ENCODE measurements at regions not wholly inside any gene's neighbourhood (a gene's known extent, or its start where the extent isn't known, plus 50 kb on each side); places are given as distances from the start of the nearest gene placed in this dataset.

DNA sequence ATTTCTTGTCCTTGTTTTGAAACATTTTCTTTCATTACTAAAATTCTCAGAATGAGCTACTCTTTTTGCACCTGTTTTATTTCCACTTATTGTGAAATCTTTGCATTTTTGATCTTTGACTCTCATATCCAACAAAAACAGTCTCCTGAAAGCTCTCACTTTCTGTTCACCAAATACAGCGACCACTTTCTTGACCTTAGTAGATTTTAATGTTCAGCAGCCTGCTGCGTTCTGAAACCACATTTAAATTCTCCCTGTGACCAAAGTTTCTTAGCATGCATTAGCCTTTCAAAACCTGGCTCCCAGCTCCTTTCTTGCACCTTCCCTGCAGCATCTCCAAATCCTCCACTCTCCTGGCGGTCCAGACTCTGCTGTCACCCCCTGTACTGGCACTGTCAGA, 404.4 kb upstream of the PDE3A start:
- no peak for DNase-seq

DNA sequence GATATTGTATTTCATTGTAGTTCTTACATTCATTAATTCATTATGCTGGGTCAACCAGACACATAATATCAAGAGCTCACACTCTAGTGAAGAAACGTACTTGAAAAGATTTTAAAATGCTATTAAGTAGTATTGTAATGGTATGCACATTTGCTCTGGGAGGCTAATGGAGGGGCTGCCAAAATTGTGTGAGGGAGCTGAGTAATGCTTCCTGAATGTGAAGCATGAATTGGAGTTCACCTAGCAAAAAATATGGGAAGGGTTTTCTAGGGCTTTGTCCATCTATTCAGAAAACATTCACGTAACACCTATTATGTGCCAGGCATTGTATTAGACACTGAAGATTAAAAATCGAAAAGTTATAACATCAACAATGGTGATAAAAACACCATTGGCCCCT, 403.8 kb upstream of the PDE3A start:
- no peak for DNase-seq

DNA sequence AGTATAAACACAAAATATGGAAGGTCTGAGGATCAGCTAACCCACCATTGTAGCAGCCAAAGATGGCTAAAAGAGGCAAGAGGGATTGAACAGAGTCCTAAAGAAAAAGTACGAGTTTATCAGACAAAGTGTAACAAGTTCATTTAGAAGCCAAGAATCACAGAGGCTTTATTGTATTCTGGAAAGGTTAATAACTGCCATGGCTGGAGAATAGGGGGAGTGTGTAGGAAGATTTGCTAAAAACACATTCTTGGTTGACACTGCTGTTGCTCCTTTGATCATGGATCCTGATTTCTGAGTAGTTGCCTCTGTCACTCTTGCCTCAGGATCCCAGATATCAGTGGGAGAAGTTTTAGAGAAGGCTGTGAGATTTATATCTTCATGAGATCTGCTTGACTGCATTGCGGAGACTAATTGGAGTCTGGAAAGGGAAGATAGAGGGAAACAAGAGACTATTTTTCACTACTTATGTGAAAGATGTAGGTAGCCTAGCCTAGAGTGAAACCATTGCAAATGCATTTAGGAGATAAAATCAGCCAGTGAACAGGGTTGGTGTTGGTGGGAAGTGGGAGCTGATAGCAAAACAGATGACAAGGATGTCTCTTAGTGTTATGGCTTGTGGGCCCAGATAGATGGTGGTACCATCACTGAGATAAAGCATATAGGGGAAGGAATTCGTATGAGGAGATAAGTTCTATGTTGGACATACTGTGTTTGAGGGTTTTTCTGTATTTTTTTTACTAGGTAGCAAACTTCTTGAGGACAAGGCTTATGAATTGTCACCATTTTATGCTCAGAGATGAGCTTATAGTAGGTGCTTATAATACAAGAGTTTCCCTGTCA, 402.9 kb upstream of the PDE3A start:
- no peak for DNase-seq

DNA sequence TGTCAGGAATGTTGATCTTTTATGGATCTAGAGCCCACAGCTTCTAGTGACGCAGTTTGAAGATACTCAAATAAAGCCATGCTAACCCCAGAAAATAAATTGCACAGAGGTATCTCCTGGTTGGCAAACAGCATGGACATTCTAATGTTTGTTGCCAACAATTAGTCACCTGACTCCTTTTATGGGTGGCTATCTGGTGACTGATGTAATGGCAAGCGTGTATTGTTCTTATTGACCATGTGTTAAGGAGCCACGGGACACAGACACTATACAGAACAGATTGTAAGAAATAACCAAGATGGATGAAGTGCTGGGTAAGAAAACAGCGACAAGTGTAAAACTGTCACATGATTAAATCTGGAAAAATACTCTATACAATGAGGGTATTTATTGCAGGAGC, 401.3 kb upstream of the PDE3A start:
- DNase-seq, result no peak

DNA sequence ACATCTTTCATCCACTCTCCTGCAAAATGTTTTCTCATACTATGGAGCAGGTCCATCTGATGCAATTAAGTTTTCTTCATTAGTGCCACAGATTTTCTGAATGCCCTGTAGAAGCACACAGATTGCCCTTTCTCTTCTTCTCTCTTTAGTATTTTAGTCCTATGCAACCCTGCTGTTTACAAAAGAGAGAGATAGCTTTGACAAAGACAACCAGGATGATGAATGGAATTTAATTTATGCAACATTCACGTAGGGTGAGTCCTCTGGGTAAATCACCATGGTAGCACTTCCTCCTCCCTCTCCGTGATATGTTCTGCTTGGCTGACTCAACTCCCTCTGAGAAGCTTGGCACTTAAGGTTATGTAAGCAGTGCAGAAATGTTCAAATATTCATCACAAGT, 400.9 kb upstream of the PDE3A start:
- DNase-seq, result no peak

DNA sequence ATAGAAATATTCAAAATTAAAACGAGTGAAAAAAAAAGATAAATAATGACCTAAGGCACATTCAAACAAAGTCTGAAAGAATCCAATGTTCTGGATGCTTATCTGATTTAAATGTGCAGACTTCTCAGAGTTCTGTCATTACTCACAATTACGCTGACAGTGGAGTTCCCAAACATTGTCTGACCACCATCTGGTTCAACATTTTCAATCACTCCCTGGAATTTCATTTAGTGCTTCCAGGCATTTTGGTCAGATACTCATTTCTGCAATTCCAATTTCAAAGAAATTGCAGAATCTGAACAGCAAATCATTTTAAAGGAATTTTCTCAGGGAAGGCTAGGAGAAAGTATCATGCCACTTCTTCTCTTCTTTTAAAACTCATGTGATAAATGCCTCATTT, 398.2 kb upstream of the PDE3A start:
- DNase-seq, result no peak

DNA sequence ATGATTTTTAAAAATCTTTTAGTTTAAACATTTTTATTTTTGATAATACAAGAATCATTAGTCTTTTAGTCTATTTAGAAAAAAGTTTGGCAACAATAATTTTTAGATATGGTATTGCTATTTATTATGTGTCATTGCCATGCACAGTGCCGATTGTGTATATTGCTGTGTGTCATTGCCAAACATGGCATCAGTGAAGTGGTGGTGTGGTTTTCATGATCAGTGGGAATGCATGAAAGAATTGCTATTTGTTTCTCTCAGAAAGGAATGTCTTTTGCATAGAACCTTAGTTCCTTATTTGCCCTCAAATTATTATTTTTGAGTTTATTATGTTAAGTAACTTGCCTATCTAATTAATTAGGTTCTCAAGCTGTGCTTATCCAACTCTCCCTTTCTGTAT, 397.5 kb upstream of the PDE3A start:
- DNase-seq, result no peak

DNA sequence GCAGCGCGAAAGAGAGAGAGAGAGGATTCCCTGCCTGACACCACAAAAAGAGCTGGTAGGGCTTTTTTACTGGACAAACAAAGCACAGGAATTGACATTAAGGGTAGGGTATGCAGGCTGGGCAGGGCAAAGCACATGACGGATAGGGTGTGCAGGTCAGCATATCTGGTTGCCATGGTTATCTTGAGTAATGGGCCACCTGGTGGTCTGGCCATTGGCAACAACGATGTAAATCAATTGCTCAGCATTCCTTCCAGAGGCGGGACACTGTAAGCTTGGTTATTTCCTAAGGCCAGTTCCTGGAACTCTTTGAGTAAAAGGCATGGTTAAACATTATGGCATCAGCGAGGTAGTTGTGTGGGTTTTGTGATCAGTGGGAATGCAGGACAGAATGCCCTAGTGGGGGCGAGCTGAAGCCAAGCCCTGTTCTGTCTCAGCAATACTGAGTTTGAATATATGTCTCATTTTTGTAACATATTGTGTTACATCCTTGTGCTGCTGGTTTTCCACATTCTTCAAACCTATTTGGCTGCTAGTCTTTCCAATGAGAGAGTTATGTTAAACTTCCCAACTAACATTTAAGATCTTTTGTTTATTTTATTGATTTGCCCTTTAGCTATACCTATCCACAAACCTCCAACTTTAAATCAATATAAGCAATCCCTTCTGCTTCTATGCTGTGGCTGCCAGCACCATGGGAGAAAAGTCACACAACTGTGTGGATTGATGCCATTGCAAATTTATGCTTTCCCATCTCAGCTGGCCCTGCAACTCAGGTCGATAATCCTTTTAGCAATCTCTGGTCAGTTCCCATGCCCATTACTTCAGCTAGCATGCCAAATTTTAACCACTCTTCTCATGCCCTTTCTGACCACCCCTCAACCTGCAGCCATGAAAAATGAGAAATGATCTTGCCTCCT, 396.7 kb upstream of the PDE3A start:
- DNase-seq, result no peak

DNA sequence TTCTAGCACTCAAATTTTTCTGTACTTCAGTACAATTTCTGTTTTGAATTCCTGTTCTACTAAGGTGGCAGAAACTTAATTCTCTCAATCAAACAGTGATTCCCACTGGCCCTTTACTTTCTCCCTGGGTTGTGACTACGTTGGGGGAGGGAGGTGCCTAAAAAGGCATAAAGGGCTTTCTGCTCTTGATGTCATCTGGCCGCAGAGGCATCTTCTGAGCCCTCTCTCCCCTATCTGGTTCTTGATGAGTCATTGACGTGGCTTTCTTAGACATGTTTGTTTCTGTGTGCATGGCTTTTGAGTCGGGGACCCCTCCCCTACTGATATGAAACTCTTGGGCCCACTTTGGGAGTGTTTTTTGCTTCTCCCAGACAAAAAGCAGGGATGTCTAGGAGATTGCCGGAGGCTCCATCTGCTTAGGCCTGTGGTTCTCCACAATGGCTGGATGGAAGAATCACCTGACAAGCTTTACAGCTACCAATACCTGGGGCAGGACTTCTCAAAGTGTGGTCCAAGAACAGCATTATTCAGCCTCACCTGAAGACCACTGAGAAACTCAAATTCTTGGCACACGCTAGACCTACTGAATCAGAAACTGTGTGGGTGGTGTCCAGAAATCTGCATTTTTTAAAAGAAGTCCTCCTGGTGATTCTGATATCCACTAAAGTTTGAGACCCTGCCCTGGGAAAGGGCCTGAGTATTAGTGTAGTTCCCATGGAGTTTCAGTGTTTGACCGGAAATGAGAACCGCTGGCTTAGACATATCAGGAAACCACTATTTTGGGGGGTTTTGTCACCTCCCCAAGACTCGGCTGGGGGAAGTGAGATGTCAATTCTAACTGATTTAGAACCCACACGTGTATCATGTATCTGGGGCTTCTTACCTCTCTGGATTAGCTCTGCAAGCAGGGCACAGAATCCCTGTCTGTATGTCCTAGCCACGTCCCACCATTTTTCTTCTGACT, 395.7 kb upstream of the PDE3A start:
- no peak for DNase-seq

DNA sequence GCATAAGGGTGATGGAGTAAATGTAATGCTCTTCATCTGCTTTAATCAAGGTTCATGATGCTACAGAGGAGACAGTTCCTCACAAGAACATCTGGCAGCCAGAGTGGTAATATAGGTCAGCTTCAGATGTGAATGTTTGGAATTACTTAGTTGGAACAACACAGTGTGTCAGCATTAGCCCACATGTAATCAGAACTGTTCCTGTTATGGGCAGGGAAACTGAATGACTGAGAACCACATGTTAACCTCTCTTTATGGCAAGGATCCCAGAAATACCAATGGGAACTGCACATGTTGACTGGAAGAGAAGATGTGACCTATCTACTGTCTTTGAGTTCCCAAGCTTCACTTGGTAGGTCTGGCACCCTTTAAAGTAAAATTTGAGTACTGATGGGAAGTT, 390.1 kb upstream of the PDE3A start:
- no peak for DNase-seq

DNA sequence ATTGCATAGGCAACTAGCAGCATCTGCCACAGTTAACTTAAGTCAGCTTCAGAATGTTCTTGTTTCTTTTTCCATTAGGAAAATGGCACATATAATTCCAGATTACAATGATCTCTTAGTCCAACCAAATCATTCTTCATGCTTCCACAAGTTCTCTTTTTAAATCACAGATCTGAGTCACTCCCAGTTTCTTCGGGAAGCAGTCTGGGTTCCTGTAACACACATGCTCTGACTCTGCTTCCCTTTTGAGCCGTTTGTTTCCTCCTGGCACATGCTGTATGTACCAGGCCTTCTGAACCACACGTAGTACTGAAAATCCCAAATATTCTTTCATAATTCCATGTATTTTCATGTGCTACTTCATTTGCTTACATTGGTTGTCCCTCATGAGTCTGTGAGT, 388.8 kb upstream of the PDE3A start:
- no peak for DNase-seq

DNA sequence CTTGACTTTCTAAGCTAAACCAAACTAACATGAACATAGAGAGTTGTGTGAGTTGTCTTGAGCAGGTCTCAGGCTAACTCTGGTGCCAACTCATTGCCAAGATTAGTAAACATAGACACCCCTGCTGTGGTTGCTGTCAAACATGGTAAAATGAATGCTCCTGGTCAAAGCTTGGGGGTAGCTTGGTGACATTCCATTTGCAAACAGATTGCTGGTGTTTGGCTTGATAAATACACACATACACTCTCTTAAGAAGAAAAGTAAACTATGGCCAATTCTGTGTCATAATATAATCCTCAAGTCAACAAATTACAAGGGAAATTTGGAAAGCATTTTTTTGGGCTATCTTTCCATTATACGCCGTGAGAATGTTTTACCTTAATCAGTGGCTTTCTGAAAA, 386.4 kb upstream of the PDE3A start:
- DNase-seq, result no peak

DNA sequence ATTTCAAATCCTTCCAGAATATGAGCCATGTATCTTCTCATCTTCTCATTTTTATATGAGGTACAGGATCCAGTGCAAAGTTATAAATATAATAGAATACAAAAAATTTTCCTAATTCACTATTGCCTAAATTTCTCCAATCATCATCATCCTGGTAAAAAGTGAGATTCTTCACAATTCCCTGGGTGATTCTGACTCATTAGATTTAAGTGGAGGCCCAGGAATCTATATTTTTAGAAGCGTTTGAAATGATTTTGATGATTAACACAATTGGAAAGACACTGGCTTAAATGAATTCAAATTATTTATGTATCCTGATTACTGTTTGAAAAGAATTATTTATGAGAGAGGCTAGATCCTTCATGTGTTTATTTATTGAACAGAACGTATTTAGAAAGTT, 380.3 kb upstream of the PDE3A start:
- no peak for DNase-seq

DNA sequence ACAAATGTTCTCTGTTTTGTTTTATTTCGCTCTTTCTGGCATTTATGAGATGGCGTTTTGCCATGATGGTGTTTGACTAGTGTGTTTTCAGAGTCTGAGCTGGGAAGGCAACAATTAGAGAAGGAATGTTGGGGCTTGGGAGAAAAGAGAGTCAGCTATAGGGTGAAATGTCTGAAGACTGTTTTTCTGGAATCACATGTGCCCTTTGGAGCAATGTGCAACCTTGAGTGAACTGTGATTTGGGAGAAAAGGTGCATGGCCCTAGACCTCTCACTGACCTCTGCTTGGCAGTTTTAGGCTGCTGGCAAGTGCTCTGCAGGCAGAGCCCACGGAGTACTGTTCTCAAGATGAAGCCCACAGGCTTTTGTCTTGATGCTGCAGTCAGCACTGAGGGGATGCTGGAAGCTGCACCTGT, 379.9 kb upstream of the PDE3A start:
- DNase-seq, result no peak

DNA sequence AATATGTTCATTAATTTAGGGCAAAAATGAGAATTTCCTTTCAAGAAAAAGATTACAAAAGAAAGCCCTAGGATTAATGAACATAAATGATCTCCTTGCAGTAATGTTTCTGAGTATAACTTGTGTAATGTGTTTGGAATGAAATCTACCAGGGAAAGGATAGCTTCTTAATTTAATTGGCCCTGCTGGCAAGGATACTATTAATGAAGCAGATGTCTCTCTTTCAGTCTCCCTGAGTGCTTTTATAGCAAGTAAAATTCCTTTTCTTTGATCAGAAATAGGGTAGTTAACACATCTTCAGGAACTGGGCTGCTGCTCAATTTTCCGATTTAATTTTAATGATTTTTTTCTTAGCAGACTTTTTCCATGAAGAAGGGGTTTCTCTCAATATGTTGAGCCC, 379.4 kb upstream of the PDE3A start:
- DNase-seq, result no peak

DNA sequence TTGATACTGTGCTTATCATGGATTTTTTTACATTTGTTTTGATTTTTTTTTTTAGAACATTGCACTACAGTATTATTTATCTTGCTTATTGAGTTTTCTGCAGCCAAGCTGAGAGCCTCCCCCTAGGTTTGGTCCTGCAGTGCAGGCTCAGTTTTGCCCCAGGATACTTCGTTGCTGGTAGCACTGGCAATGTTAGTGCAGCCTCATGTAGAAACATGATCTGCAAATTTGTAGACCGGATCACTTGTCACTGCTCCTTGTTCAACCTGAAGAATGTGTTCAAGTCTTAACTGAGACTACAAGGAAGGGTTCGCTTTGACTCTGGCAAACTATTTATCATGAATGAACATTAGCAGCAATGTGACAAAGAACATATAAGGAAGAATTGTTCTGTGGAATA, 377.2 kb upstream of the PDE3A start:
- no peak for DNase-seq

DNA sequence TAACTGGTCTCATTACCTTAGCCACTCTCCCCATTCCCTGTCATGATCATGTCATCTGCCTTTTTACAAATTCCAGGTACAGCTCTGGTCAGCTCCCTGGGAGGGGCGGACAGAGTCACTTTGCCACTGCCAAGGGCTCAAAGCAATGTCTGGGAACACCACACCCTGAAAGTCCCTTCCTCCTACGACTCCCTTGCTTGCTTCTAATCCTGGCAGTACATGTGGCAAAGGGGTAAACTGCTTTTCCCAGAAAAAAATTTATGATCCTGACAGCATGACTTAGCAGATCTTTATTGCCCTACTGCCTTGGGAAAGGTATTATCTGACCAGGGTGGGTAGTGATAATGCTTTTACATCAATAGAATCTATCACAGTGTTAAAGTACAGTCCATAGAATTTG, 376.0 kb upstream of the PDE3A start:
- DNase-seq, result no peak

DNA sequence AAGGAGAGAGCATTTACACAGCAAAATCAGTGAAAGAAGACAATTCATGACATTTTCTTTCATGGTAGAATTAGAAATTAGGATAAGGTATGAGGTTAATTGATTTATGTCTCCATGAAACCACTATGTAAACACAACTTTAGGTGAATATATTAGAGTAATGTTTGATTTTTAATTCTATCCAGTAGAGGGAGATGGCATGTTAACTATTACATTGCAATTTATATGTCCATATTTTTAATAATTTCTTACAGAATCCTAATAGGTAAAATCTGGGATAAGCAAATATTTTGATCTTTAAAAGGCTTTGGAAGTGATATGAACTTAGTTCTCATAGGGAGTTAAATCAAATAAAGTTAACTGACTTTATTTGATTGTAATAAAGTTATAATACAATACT, 373.4 kb upstream of the PDE3A start:
- DNase-seq, result no peak

DNA sequence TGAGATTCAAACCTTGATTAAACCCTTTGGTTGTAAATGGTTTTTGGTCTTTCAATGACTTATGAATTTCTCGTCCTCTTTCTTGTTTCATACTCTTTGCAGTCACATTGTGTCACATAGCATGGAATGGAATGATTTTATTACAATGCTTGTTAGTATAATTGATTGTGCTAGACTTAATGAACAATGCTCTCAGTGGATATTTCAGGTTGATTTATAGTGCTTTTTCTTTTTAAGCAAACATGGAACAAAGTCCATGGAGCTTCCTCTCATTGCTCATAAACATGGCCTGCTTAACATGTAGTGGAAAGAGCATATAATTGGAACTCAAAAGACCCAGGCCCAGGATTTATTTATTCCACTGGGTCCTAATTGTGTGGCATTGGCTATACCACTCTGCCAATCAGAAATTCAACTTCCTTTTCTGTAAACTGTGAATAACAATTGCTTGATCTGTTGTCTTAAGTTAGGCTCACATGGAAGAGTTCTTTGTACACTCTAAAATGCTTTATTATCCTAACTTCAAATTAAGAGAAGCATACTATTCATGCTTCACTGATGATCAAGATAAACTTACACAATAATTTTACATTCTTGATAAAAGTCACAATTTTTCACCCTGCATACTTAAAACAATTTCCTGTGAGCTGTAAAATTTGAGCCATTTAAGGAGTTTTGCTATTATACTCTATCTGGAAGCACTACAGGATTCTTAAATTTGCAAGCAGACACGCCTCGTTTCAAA, 370.5 kb upstream of the PDE3A start:
- no peak for DNase-seq

DNA sequence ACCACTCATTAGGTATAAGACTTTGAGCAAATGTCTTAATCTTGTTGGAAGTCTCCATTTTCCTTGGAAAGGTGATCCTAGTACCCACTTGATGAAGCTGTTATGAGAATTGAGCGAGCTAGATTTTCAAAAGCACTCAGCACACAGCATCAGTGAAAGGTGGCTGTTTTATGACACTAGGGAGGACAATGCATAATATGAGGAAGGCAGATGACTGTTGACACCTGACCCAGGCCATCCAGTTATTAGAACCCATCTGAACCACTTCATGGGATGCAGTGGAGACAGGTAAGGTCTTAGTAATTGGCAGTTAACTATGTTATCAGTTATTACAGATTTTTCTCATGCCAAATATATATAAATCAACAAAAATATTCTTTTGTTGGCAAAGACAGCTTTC, 369.9 kb upstream of the PDE3A start:
- no peak for DNase-seq

DNA sequence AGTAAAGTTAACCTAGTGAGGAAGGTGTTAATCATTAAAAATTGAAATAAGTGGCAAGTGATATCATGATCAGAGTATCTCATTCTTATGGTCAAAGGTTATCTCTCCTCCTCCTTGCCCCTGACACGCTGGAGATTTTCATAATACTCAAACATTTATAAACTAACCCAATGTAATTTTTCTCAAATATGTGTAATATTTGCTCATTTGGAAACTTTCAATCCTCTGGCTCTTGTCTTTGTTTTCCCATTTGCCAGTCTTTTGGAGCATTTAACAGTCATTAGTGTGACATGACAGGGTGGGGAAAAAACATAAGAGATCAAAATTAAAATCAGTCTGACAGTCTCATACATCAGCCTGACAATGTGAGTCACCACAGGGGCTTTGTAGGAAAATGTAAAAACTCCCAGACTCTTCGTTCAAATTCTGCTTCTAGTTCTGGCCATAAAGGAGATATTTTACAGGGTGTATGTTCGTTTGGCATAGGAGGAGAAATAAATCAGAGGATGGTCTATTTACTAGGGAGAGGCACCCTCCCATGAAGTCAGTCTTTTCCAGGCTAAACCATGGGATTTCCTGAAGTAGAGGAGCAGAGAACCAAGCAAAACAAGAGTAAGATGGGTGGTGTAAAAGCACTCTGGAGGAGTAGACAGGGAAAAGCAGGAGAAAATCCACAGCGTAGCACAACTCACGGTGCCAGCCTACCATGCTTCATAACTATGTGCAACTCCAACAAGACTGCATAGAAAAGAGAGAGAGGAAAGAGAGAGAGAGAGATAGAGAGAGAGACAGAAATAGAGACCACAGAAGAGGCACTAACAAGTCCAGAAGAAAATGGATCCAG, 369.2 kb upstream of the PDE3A start:
- no peak for DNase-seq

DNA sequence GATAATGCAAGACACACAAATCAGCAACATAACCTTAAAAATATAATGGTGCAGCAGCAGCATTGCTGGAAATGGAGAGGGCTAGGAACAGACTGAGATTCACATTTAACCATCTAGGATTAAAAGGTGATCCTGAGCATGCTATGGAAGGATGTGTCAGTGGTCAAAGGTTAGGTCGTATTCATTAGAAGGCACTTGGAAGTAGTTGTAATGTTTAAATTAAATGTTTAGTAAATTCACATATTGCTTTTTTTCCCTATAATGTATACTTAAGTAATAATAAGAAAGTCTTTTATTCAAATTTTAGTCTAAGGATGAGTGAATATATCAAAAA, 368.6 kb upstream of the PDE3A start:
- DNase-seq, result no peak

Measured in CD4-positive, alpha-beta T cell treated with Interferon alpha-2 for 1 hour (primary cell).